ENCODE measurements at regions not wholly inside any gene's neighbourhood (a gene's known extent, or its start where the extent isn't known, plus 50 kb on each side); places are given as distances from the start of the nearest gene placed in this dataset.

- 0 out of 2 replicates have a peak, but pooled peaks cover 2% of the 10 kb centered on the region for H3K27me3 ChIP-seq (ENCODE audit: insufficient read depth, low read depth)
- TF ChIP-seq EZH2 (IDR thresholded peaks at IDR 0.05; ENCODE audit: low read depth), result no peak
- TF ChIP-seq CTCF (conservative IDR thresholded peaks at IDR 0.05), result no peak
- H4K20me1 ChIP-seq (ENCODE audit: insufficient read depth), result no peaks in the 10 kb centered on the region
- BruUV-seq (replicated peaks), result no TSS peak
- H2AFZ ChIP-seq, result no peak overlapping the region
- no peaks in the 10 kb centered on the region for H3K36me3 ChIP-seq (ENCODE audit: low read depth)
- ChIA-PET POLR2A (ENCODE audit: unreplicated experiment) (no interaction called here), CTCF (no interaction called here)
- H3K4me2 ChIP-seq, result no peak overlapping the region
- H3K4me1 ChIP-seq (replicated peaks; ENCODE audit: insufficient read depth), result no peaks in the 10 kb centered on the region
- no peak overlapping the region for H3K27ac ChIP-seq
- H3F3A ChIP-seq (ENCODE audit: insufficient read depth, low read depth), result no peaks in the 10 kb centered on the region
- DNase-seq, result no peak
- H3K79me2 ChIP-seq (ENCODE audit: low read depth), result no peaks in the 10 kb centered on the region
- no peak overlapping the region for H3K4me3 ChIP-seq
- H3K9me2 ChIP-seq (ENCODE audit: insufficient read depth), result no peaks in the 10 kb centered on the region
- H3K9me3 ChIP-seq (ENCODE audit: insufficient read depth, low read depth), result no peaks in the 10 kb centered on the region
- intact Hi-C loops (cut with micrococcal nuclease; ENCODE audit: unreplicated experiment), result no loop called here
These were observed 570.3 kb downstream of the EBF1 start for GRCh38 chr5:158529454-158529853.

GRCh38 chr5:158525663-158526062 lies 574.1 kb downstream of the EBF1 start:
- H3K27me3 ChIP-seq (ENCODE audit: insufficient read depth, low read depth), result no peaks in the 10 kb centered on the region
- no peaks in the 10 kb centered on the region for H3K36me3 ChIP-seq (ENCODE audit: low read depth)
- no peaks in the 10 kb centered on the region for H3K79me2 ChIP-seq (ENCODE audit: low read depth)
- H3K9me3 ChIP-seq (ENCODE audit: insufficient read depth, low read depth), result no peaks in the 10 kb centered on the region
- no TSS peak for BruUV-seq (replicated peaks)
- no peaks in the 10 kb centered on the region for H4K20me1 ChIP-seq (ENCODE audit: insufficient read depth)
- no peak overlapping the region for H3K4me2 ChIP-seq
- no peak overlapping the region for H2AFZ ChIP-seq
- TF ChIP-seq EZH2 (IDR thresholded peaks at IDR 0.05; ENCODE audit: low read depth) (no peak), CTCF (conservative IDR thresholded peaks at IDR 0.05) (no peak)
- H3K9me2 ChIP-seq (ENCODE audit: insufficient read depth), result no peaks in the 10 kb centered on the region
- ChIA-PET POLR2A (ENCODE audit: unreplicated experiment) (no interaction called here), CTCF (no interaction called here)
- no peaks in the 10 kb centered on the region for H3F3A ChIP-seq (ENCODE audit: insufficient read depth, low read depth)
- no peak overlapping the region for H3K27ac ChIP-seq
- DNase-seq, result no peak
- no peaks in the 10 kb centered on the region for H3K4me1 ChIP-seq (replicated peaks; ENCODE audit: insufficient read depth)
- H3K4me3 ChIP-seq, result no peak overlapping the region
- intact Hi-C loops (cut with micrococcal nuclease; ENCODE audit: unreplicated experiment), result no loop called here

- no peaks in the 10 kb centered on the region for H3K36me3 ChIP-seq (ENCODE audit: low read depth)
- CTCF ChIA-PET, result no interaction called here
- H3K79me2 ChIP-seq (ENCODE audit: low read depth), result no peaks in the 10 kb centered on the region
- no peak overlapping the region for H2AFZ ChIP-seq
- BruUV-seq (replicated peaks), result no TSS peak
- H3K4me2 ChIP-seq, result no peak overlapping the region
- H3K4me3 ChIP-seq, result no peak overlapping the region
- no peaks in the 10 kb centered on the region for H3K27me3 ChIP-seq (ENCODE audit: insufficient read depth, low read depth)
- no peak for DNase-seq
- H4K20me1 ChIP-seq (ENCODE audit: insufficient read depth), result no peaks in the 10 kb centered on the region
- H3K4me1 ChIP-seq (replicated peaks; ENCODE audit: insufficient read depth), result no peaks in the 10 kb centered on the region
- TF ChIP-seq CTCF (conservative IDR thresholded peaks at IDR 0.05), result no peak
- TF ChIP-seq EZH2 (IDR thresholded peaks at IDR 0.05; ENCODE audit: low read depth), result no peak
- POLR2A ChIA-PET (ENCODE audit: unreplicated experiment), result no interaction called here
- no peaks in the 10 kb centered on the region for H3K9me2 ChIP-seq (ENCODE audit: insufficient read depth)
- H3K9me3 ChIP-seq (ENCODE audit: insufficient read depth, low read depth), result no peaks in the 10 kb centered on the region
- H3K27ac ChIP-seq, result no peak overlapping the region
- H3F3A ChIP-seq (ENCODE audit: insufficient read depth, low read depth), result no peaks in the 10 kb centered on the region
- intact Hi-C loops (cut with micrococcal nuclease; ENCODE audit: unreplicated experiment), result no loop called here
These were observed 575.6 kb downstream of the EBF1 start for GRCh38 chr5:158524070-158524469.
